GM19023 (cell line): ENCODE measurements at regions not wholly inside any gene's neighbourhood (a gene's known extent, or its start where the extent isn't known, plus 50 kb on each side); places are given as distances from the start of the nearest gene placed in this dataset.
A peak's percentile ranks its signal among the peaks of the same experiment; 100 is the strongest.

Experiments used
- ATAC-seq: cut with Tn5 transposase; IDR thresholded peaks from one replicate; pipeline ENCODE4 v1.9.1; 2021; ENCODE audit warnings: mild to moderate bottlenecking, moderate library complexity; ENCODE audit not compliant: unreplicated experiment

DNA sequence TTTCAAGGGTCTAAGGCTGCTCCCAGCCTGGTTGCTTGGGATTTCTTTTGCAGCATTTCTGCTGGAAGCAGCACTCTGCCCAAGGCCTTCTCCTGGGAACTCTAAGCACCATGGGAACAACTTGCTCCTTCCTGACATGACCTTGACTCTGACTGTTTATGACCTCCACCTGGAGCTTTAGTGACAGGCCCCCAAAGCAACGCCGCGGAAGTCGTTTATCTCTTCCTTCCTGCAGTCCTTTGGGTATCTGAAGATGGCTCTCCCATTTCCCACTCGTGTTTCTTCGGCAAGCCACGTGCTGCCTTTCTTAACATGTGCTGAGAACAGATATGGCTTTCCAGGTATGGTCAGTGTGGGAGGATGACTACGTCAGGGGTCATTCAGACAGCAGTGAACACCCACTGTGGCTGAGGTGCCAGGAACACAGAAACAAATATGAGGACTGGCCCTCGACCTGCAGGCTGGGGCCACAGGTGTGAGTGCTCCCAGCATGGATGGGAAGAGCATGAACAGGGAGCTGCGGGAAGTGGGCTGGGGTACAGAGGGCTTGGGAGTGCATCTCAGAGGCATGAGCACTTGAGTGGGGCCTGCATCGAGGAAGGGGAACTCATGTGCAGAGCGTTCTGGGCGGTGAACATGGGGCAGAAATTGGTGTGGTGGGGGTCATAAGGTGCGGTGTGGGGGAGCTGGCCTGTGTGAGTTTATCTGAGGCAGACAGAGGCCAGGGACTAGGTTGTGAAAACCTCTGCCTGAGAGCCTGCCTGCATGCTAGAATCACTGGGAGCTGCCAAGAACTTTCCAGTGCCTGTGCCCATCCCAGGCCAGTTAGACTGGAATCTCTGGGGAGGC is 140.5 kb downstream of the TSN start:
- ATAC-seq, result no peak

- peak; percentile 71 for ATAC-seq
These were observed 142.0 kb downstream of the TSN start for GRCh38 chr2:121897335-121897970.

DNA sequence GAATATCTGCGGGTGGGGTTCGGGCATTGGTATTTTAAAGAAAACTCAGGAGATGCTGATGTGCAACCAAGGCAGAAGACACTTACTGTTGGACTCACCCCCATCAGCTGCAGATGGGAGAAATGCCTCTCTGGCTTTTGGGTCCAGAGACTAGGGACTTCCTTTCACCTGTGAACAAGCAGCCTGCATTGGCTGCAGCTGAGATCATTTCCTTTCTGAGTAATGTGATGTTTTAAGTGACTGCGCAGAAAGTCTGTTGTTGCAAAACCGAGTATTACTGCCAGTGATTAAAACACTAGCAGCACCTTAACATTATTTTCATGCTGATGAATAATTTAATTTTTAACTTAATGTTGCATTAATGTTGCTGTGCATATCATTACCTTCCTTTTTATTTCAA is 143.0 kb downstream of the TSN start:
- ATAC-seq, result no peak

GRCh38 chr2:121900391-121900790 is 144.9 kb downstream of the TSN start:
- no peak for ATAC-seq

DNA sequence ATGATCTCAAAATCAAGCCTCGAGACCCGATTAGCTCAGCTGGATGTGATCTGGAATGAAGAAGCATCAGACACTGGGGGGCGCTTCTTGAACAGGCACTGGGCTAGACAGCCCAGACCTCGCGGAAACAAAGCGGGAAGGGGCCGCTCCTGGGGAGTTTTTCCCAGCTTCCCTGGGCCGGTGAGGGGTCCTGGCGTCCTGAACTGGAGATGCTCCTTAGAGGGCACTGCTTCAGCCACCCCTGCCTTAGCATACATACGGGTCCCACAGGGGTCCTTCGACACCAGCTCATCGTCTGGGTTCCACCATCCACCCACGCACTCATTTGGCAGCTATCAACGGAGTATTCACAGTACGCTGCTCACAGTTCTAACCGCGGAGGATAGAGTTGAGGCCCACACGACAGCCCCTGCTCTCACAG is 146.7 kb downstream of the TSN start:
- no peak for ATAC-seq

DNA sequence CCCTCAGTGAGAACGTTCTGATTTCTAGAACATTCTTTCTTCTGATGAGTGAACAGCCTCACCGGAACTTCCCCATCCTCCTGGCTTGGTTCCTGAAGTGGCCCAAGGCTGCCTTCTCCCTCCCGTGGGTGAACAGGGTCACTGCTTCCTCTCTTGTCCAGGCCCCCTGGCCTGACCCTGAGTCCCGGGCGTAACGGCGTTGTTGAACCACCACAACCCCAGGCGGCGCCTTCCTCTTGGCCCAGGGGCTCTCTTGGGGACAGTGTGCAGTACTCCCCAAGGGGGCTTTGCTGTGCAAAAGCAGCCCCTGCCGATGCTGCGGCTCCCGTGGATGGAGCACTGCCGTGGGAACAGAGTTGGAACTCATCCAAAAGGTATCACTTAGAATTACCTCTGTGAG is 147.2 kb downstream of the TSN start:
- no peak for ATAC-seq

DNA sequence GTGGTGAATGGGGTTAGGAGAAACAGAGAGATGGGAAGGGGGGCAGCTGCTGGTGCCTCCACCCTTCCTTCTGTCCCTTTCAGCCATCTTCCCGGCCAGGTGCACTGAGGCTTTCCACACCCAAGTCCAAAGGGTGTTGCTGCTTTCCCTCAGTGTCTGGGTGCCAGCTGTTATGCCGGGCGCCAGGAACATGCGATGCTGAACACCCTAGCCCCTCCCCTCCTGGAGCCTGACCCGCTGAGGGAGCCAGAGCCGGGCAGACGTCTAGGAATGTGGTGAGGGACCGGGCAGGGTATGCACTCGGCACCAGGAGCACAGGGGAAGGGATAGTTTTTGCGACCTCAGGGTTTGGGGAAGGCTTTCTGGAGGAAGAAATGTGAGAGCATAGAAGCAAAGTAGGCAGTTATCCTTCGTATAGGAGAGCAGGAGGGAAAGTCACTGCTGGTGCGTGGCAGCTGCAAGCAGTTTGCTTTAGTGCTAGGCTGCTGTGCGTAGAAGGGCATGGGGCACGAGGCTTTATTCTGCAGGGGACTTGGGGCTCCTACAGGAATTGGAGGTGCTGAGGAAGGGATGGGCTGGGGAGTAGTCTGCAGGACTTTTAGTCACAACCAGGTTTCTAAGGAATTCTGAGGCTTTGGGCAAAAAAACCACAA is 147.7 kb downstream of the TSN start:
- no peak for ATAC-seq

DNA sequence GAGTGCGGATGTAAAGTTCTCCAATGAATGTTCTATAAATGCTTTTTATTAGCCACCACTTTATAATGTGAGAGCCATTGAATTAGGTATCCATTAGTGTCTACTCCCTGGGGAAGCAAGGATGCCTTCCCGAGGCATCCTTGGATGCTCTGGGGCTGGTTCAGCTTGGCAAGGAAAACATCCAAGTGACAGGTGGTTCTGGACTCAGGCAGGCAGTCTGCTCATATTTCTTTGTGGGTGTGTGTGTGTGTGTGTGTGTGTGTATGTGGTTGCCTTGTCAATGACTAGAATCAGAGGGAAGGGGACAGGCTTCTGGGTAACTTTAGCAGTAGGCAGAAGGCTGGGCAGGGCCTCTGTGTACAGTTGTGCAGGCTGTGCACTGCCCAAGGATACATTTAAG is 149.2 kb downstream of the TSN start:
- no peak for ATAC-seq

DNA sequence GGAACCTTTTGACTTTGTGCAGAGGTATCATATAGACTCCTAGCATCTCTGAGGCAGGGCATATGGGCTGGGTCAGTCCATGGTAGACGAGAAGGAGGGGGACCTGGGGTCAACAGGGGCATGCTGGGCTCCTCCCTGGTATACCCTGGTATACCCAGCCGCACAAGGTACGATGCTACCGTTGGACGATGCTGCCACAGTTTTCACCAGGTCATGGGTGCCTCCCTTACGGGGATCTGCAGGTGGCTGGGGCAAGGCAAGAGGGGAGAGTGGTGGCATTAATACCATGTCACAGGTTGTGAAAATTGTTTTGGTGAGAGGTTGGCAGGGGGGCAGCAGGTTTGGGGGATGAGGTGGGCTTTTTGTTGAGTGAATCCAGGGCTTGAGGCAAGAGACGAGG is 149.8 kb downstream of the TSN start:
- no peak for ATAC-seq

- ATAC-seq, result no peak
These were observed 150.7 kb downstream of the TSN start for GRCh38 chr2:121906170-121906569.

DNA sequence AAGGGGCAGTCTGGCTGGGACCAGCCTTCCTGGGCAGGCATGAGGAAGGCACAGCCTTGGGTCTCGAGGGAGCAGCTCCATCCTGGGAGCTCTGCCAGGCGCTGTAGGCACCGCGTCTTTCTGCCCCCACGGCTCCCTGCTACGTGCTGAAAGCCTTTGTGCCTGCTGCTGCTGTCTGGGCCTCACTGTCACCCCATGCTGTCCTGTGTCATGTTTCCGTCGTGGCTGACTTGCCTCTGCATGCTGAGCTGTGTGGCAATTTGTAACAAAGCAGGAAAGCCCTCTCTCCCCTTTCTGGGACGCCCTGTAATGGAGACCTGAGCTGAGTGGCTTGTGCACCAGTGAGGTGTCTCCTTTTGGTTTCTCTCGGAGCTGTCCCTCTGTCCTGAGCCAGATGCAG is 152.5 kb downstream of the TSN start:
- ATAC-seq, result no peak

GRCh38 chr2:121910139-121910538 is 154.7 kb downstream of the TSN start:
- no peak for ATAC-seq

DNA sequence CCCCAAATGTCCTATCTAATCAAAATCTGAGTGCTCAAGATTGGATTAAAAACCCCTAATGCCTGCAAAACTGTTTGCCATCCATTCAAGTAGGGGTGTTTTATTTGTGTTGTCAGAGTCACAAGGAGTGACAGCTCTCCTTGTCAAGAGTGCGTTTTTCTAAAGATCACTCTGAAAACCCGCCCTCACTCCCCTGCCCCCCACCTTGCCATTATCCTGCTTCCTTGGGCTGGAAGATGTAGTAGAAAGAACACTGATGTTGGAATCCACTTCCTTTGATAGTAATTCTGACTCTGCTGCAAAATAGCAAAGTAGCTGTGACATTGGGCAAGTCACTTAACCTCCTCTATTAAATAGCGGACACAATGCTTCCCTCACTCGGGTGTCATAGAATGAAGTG is 155.6 kb downstream of the TSN start:
- no peak for ATAC-seq

GRCh38 chr2:121917143-121917542 is 161.7 kb downstream of the TSN start:
- no peak for ATAC-seq

- no peak for ATAC-seq
These were observed 162.8 kb downstream of the TSN start for GRCh38 chr2:121918231-121918630.

DNA sequence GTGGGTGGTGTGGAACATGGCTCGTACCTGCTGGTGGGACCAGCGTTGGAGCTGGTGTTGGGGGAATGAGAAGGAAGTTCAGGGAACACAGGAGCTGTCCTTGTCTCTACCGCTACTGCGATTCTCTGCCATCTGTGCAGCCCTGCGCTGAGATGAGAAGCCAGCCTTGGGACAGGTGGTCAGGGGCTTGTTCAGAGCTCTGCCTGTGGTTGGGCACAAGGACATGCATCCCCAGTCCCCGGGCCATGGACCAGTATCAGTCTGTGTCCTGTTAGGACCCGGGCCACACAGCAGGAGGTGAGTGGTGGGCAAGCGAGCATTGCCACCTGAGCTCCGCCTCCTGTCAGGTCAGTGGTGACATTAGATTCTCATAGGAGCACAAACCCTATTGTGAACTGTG is 164.4 kb downstream of the TSN start:
- no peak for ATAC-seq

DNA sequence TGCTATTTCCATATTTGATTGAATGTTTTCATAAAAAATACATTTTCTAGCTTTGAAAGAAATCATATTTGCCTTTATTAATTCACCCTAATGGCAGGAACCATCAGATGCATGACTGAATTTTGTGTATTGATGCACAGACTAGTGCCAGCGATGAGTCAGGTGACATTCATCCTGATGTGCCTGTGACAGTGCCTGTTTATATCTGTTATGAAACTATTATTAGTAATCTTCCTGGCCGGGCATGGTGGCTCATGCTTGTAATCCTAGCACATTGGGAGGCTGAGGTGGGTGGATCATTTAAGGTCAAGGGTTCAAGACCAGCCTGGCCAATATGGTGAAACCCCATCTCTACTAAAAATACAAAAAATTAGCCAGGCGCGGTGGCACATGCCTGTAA is 170.0 kb downstream of the TSN start:
- ATAC-seq, result no peak

DNA sequence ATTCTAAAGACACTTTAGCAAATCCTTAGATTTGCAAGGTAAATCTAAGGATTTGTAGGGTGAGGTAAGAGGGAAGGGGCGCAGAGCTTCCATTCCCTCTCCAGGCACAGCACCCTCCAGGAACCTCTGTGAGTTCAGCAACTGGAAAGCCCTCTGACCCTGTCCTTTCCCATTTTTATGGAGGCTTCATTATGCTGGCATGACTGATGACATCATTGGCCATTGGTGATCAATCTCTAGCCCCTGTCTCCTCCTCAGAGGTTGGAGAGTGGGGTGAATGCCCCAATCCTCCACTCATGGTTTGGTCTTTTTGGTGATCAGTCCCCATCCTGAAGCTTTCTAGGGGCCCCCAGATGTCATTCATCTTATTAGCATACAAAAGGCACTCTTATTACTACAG is 187.8 kb downstream of the TSN start:
- ATAC-seq, result no peak

DNA sequence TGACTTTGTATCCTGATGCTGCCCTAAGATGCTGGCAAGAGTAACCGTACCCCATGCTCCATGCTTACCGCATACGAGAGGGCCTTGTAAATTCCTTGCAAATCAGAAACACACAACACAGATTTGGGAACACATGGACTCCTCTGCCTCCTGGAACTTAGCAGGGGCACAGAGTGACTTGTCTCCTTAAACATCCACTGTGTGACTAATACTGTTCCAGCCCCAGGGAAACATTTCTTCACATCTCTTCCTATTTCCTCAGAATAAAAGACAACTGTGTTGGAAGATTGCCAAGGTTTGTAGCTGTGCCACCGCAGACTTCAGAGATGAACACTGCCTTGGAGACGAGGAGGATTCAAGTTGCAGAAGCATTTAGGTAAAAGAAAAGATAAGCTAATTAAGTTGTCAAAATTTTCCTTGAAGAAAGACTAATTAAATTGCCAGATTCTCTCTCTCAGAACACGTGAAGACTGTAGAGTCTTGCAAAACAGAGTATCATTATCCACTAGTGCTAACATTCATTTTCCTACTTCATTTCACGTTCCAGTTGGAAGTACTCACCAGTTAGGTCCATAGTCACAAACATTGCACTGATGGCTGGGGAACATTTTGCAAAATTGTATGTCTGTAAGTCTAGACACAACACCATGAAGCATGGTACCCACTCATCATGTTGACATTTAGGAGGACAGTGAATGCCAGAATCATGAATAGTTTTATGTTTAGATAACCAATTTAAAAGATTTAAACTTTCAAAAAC is 188.8 kb downstream of the TSN start:
- no peak for ATAC-seq

- ATAC-seq, result no peak
These were observed 192.2 kb downstream of the TSN start for GRCh38 chr2:121947674-121948073.

- ATAC-seq, result no peak
These were observed 193.8 kb downstream of the TSN start for GRCh38 chr2:121949271-121949670.
